Naive B cell (primary cell): ENCODE measurements at regions not wholly inside any gene's neighbourhood (a gene's known extent, or its start where the extent isn't known, plus 50 kb on each side); places are given as distances from the start of the nearest gene placed in this dataset.

ENCODE experiments used
- ATAC-seq, 2 donors: fragments of 150-1000 bp; cut with Tn5 transposase; 2 replicates each; pipeline ENCODE4 v1.10.0; 2021; ENCODE audit warnings: low read depth in 2 of 2, mild to moderate bottlenecking in 2 of 2, moderate library complexity in 2 of 2
- DNase-seq: peaks from one replicate; pipeline ENCODE4 v3.0.0; 2022
- H3K27ac Mint-ChIP-seq, 6 donors: one replicate each; pipeline ENCODE4 v1.8.0; 2020 to 2022; ENCODE audit warnings: mild to moderate bottlenecking in 6 of 6, mixed read lengths in 6 of 6, moderate library complexity in 5 of 6, inconsistent platforms in 2 of 6
- H3K27me3 Mint-ChIP-seq, 3 donors: one replicate each; pipeline ENCODE4 v1.8.0; 2021 to 2022; ENCODE audit warnings: mixed read lengths in 3 of 3, mild to moderate bottlenecking in 1 of 3
- H3K36me3 Mint-ChIP-seq, 2 donors: one replicate each; pipeline ENCODE4 v1.8.0; 2020 to 2022; ENCODE audit warnings: mixed read lengths in 2 of 2, inconsistent platforms in 1 of 2, mild to moderate bottlenecking in 1 of 2
- H3K4me1 Mint-ChIP-seq, 3 donors: one replicate each; pipeline ENCODE4 v1.8.0; 2020 to 2022; ENCODE audit warnings: mixed read lengths in 3 of 3, inconsistent platforms in 1 of 3, mild to moderate bottlenecking in 1 of 3, moderate library complexity in 1 of 3
- H3K4me3 Mint-ChIP-seq, 8 donors: one replicate each; pipeline ENCODE4 v1.8.0; 2020 to 2022; ENCODE audit warnings: mild to moderate bottlenecking in 8 of 8, mixed read lengths in 8 of 8, moderate library complexity in 8 of 8, inconsistent platforms in 2 of 8
- H3K9me3 Mint-ChIP-seq, 7 donors: one replicate each; pipeline ENCODE4 v1.8.0; 2020 to 2022; ENCODE audit warnings: mixed read lengths in 7 of 7, mild to moderate bottlenecking in 5 of 7, inconsistent platforms in 2 of 7, moderate library complexity in 1 of 7

DNA sequence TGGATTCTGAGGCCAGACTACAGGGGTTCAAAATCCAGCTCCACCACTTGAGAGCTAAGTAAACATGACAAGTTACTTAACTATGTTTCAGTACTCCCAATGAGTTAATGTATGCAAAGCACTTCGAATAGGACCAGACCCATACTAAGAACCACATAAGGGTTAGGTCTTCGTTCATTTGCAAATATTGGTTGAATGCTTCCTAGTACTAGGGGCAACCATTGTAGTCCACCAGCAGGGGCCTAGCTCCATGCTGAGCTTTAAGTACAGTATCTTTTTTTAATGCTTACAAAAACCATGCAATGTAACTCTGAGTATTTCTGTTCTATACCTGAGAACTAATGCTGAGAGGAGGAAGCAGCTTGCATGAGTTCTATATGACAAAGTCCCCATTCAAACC lies 80.4 kb upstream of the PDE1C start:
- no peak for ATAC-seq
- Mint-ChIP-seq H3K4me3 (no peak overlapping the region), H3K27ac (no peak overlapping the region), H3K36me3 (no peaks in the 10 kb centered on the region), H3K9me3 (peaks cover 0 to 7% (median 4%) of the 10 kb centered on the region in 7 donors), H3K27me3 (no peaks in the 10 kb centered on the region), H3K4me1 (no peaks in the 10 kb centered on the region)
- no peak for DNase-seq

GRCh38 chr7:32150039-32150438 lies 79.8 kb upstream of the PDE1C start:
- no peak for DNase-seq
- no peak overlapping the region for H3K4me3 Mint-ChIP-seq
- H3K9me3 Mint-ChIP-seq, result peaks cover 0 to 7% (median 4%) of the 10 kb centered on the region in 7 donors
- no peaks in the 10 kb centered on the region for H3K36me3 Mint-ChIP-seq
- no peaks in the 10 kb centered on the region for H3K27me3 Mint-ChIP-seq
- ATAC-seq, result no peak
- no peak overlapping the region for H3K27ac Mint-ChIP-seq
- H3K4me1 Mint-ChIP-seq, result no peaks in the 10 kb centered on the region

DNA sequence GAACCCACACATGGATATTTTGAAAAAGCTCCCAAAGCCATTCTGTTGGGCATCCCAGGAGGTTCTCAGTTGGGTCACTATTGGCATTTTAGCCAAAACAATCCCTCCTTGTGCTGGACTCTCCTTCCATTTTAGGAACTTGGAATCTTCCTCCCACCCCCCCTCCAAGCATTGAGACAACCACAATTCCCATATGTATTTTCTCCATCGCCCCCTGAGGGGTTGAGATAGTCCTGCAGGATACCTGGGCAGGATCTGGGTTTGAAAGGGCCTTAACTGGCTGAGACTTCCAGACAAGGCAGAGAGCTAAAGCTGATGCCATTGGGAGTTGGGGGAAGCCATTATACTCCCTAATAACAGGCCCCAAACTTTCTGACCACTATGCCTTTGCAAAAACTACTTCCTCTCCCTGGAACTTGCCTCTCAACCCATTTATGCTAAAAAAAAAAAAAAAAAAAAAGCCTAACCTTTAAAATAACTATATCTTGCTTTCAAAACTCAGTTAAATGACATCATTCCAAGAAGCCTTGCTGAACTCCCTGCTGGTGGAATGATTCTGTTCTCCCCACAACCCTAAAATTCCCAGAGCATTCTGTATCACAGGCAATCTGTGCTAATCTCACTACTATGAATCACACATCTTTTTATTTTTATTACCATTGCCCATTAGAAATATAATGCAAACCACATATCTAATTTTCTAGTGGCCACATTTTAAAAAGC lies 77.5 kb upstream of the PDE1C start:
- H3K4me3 Mint-ChIP-seq, result no peak overlapping the region
- ATAC-seq (no peak), DNase-seq (no peak)
- no peaks in the 10 kb centered on the region for H3K36me3 Mint-ChIP-seq
- peaks cover 0 to 7% (median 3%) of the 10 kb centered on the region in 7 donors for H3K9me3 Mint-ChIP-seq
- H3K27me3 Mint-ChIP-seq, result no peaks in the 10 kb centered on the region
- H3K4me1 Mint-ChIP-seq, result no peaks in the 10 kb centered on the region
- H3K27ac Mint-ChIP-seq, result no peak overlapping the region

DNA sequence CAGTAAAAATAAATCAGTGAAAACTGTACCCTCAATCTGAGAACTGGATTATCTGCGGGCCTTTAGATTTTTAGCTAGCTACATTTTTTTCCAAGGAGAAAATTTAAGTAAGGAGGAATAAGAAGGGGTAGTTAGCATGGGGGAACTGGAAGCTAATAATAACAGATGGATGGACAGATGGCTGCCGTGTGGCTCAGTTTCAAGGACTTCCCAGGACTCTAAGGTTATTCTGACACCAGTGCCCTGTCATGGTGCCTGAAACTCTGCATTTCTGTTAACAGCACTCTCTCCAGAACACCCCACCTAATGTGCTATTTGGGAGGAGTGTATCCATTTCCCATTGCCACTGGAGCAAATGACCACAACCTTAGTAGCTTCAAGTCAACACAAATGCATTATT lies 75.7 kb upstream of the PDE1C start:
- DNase-seq (no peak), ATAC-seq (no peak)
- peaks cover 0 to 4% (median 0%) of the 10 kb centered on the region in 7 donors for H3K9me3 Mint-ChIP-seq
- no peaks in the 10 kb centered on the region for H3K4me1 Mint-ChIP-seq
- no peak overlapping the region for H3K4me3 Mint-ChIP-seq
- no peaks in the 10 kb centered on the region for H3K36me3 Mint-ChIP-seq
- H3K27me3 Mint-ChIP-seq, result no peaks in the 10 kb centered on the region
- no peak overlapping the region for H3K27ac Mint-ChIP-seq

DNA sequence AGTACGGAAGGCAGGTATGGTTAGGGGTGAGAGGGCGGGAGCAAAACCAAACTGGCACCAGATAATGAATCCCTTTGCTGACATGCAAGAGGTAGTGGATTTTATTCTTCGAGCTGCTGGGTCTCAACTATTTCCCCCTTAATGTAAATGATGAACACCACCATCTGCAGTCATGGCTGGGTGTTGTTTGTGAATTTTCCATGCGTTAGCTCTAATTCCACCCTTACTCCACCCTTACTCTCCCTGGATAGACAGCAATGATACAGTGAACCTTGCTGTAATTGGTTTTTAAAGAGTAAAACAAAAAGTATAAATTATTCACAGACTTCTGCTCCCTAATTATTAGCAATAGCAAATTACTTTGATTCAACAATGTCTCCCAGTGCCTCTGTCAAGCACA lies 74.5 kb upstream of the PDE1C start:
- DNase-seq (no peak), ATAC-seq (no peak)
- Mint-ChIP-seq H3K4me1 (no peaks in the 10 kb centered on the region), H3K4me3 (no peak overlapping the region), H3K9me3 (peaks cover 0 to 4% (median 0%) of the 10 kb centered on the region in 7 donors), H3K36me3 (no peaks in the 10 kb centered on the region), H3K27ac (no peak overlapping the region), H3K27me3 (no peaks in the 10 kb centered on the region)

GRCh38 chr7:32143301-32143700 lies 73.1 kb upstream of the PDE1C start:
- Mint-ChIP-seq H3K9me3 (peaks cover 0 to 4% (median 0%) of the 10 kb centered on the region in 7 donors), H3K4me3 (no peak overlapping the region), H3K27me3 (no peaks in the 10 kb centered on the region), H3K4me1 (no peaks in the 10 kb centered on the region), H3K36me3 (no peaks in the 10 kb centered on the region), H3K27ac (no peak overlapping the region)
- DNase-seq (no peak), ATAC-seq (no peak)

GRCh38 chr7:32142649-32143048 lies 72.4 kb upstream of the PDE1C start:
- ATAC-seq (no peak), DNase-seq (no peak)
- Mint-ChIP-seq H3K4me3 (no peak overlapping the region), H3K27me3 (no peaks in the 10 kb centered on the region), H3K36me3 (no peaks in the 10 kb centered on the region), H3K9me3 (peaks cover 0 to 4% (median 0%) of the 10 kb centered on the region in 7 donors), H3K4me1 (no peaks in the 10 kb centered on the region), H3K27ac (no peak overlapping the region)

- H3K4me1 Mint-ChIP-seq, result no peaks in the 10 kb centered on the region
- H3K9me3 Mint-ChIP-seq, result peaks cover 0 to 4% (median 0%) of the 10 kb centered on the region in 7 donors
- H3K27ac Mint-ChIP-seq, result no peak overlapping the region
- H3K27me3 Mint-ChIP-seq, result no peaks in the 10 kb centered on the region
- DNase-seq, result no peak
- no peak overlapping the region for H3K4me3 Mint-ChIP-seq
- ATAC-seq, result no peak
- H3K36me3 Mint-ChIP-seq, result no peaks in the 10 kb centered on the region
Measured at GRCh38 chr7:32140210-32140939, 70.2 kb upstream of the PDE1C start.

GRCh38 chr7:32137059-32137458 lies 66.9 kb upstream of the PDE1C start:
- Mint-ChIP-seq H3K9me3 (peaks cover 9 to 21% (median 12%) of the 10 kb centered on the region in 7 donors), H3K36me3 (no peaks in the 10 kb centered on the region), H3K4me3 (no peak overlapping the region), H3K4me1 (no peaks in the 10 kb centered on the region), H3K27me3 (no peaks in the 10 kb centered on the region), H3K27ac (no peak overlapping the region)
- DNase-seq (no peak), ATAC-seq (no peak)

- Mint-ChIP-seq H3K27me3 (no peaks in the 10 kb centered on the region), H3K9me3 (peaks cover 9 to 28% (median 15%) of the 10 kb centered on the region in 7 donors), H3K27ac (no peak overlapping the region), H3K36me3 (no peaks in the 10 kb centered on the region), H3K4me1 (no peaks in the 10 kb centered on the region), H3K4me3 (no peak overlapping the region)
- DNase-seq (no peak), ATAC-seq (no peak)
Measured at GRCh38 chr7:32131091-32131490, 60.9 kb upstream of the PDE1C start.

DNA sequence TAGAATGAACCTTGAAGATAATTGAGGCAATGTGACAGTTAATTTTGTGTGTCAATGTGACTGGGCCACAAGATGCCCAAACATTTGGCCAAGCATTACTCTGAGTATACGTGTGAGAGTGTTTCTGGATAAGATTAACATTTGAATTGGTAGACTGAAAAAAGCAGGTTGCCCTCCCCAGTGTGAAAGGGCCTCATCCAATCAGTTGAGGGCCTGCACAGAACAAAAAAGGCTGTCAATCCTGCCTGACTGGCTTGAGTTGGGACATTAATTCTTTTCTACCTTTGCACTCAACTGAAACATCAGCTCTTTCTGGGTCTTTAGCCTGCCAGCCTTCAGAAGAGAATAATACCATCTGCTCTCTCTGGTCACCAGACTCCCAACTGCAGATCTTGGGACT lies 56.6 kb upstream of the PDE1C start:
- H3K4me3 Mint-ChIP-seq, result no peak overlapping the region
- peaks cover 8 to 37% (median 20%) of the 10 kb centered on the region in 7 donors for H3K9me3 Mint-ChIP-seq
- H3K27me3 Mint-ChIP-seq, result no peaks in the 10 kb centered on the region
- no peak for DNase-seq
- H3K27ac Mint-ChIP-seq, result no peak overlapping the region
- no peak for ATAC-seq
- H3K4me1 Mint-ChIP-seq, result no peaks in the 10 kb centered on the region
- H3K36me3 Mint-ChIP-seq, result no peaks in the 10 kb centered on the region
